ENCODE measurements at regions not wholly inside any gene's neighbourhood (a gene's known extent, or its start where the extent isn't known, plus 50 kb on each side); places are given as distances from the start of the nearest gene placed in this dataset.

- H3K79me2 ChIP-seq (ENCODE audit: insufficient read depth, low read length): no peaks in the 10 kb centered on the region
- H3K4me2 ChIP-seq (ENCODE audit: low read depth, low read length): no peak overlapping the region
- in situ Hi-C loops (cut with HindIII; ENCODE audit: extremely low pct_ligation_motif_present, low pct_unique_long_range_greater_than_20kb) (no loop called here), intact Hi-C loops (cut with micrococcal nuclease; ENCODE audit: unreplicated experiment) (no loop called here)
- H3K4me3 ChIP-seq (replicated peaks in 1 of 3; ENCODE audit: insufficient read depth in 1 of 3, low read depth in 2 of 3, low read length in 3 of 3): no peak overlapping the region
- FAIRE-seq (no peak), ATAC-seq (no peak), DNase-seq (ENCODE audit: low spot score) (no peak)
- no peaks in the 10 kb centered on the region for H3K4me1 ChIP-seq (ENCODE audit: insufficient read depth, low read length)
- no TSS peak for BruUV-seq (replicated peaks)
- peaks cover 8% of the 10 kb centered on the region; the same call in 1 of the 2 replicates for H3K9me3 ChIP-seq (ENCODE audit: low read length)
- H3K9ac ChIP-seq (ENCODE audit: insufficient read depth, low read depth, low read length): no peak overlapping the region
- WGBS (ENCODE audit: low lambda C conversion rate): 2% methylated on average over 3 of the region's 3 CpGs
- H2AFZ ChIP-seq (ENCODE audit: low read length): no peak overlapping the region
- TF ChIP-seq YEATS4 (CRISPR knock-in tag; IDR thresholded peaks at IDR 0.05; ENCODE audit: borderline replicate concordance) (no peak), NFATC3 (CRISPR knock-in tag; IDR thresholded peaks at IDR 0.05) (no peak), ZSCAN22 (CRISPR knock-in tag; IDR thresholded peaks at IDR 0.05) (no peak), UBTF (CRISPR knock-in tag; IDR thresholded peaks at IDR 0.05) (no peak), CREB1 (IDR thresholded peaks at IDR 0.05) (peak; percentile 92), CREB1 (CRISPR knock-in tag; IDR thresholded peaks at IDR 0.05) (no peak), ATF7 (IDR thresholded peaks at IDR 0.05) (peak; percentile 48; the same call in 1 of the 2 replicates), ATF7 (CRISPR knock-in tag; IDR thresholded peaks at IDR 0.05) (no peak), THAP8 (CRISPR knock-in tag; IDR thresholded peaks at IDR 0.05; ENCODE audit: borderline replicate concordance) (no peak), ZNF468 (CRISPR knock-in tag; IDR thresholded peaks at IDR 0.05) (no peak), HDAC2 (CRISPR knock-in tag; IDR thresholded peaks at IDR 0.05) (no peak), BRF2 (CRISPR knock-in tag; IDR thresholded peaks at IDR 0.05) (no peak), ARID2 (CRISPR knock-in tag; IDR thresholded peaks at IDR 0.05; ENCODE audit: borderline replicate concordance) (no peak), KAT7 (CRISPR knock-in tag; IDR thresholded peaks at IDR 0.05; ENCODE audit: borderline replicate concordance) (no peak), TP53 (CRISPR knock-in tag; conservative IDR thresholded peaks at IDR 0.05) (no peak), CSRNP2 (CRISPR knock-in tag; conservative IDR thresholded peaks at IDR 0.05; ENCODE audit: low read depth) (no peak), RELA (CRISPR knock-in tag; IDR thresholded peaks at IDR 0.05) (no peak)
- ChIA-PET CTCF (ENCODE audit: low intra/inter-chr PET ratio, low total read pairs) (no interaction called here), POLR2A (no interaction called here)
- H3K27me3 ChIP-seq (ENCODE audit: control insufficient read depth in 1 of 2, insufficient read depth in 2 of 2, low read length in 2 of 2): no peaks in the 10 kb centered on the region
- H4K20me1 ChIP-seq (ENCODE audit: insufficient read depth, low read length): no peaks in the 10 kb centered on the region
- H3K27ac ChIP-seq (ENCODE audit: extremely low read length, insufficient read depth, low read length): no peak overlapping the region
- no peaks in the 10 kb centered on the region for H3K36me3 ChIP-seq (replicated peaks in 1 of 2; ENCODE audit: control insufficient read depth in 1 of 2, insufficient read depth in 2 of 2, low read length in 2 of 2)
Measured at GRCh38 chr13:19329365-19329764, 147.7 kb upstream of the TUBA3C start.
